Cardiac muscle cell (in vitro differentiated cells and primary cell): ENCODE measurements at regions not wholly inside any gene's neighbourhood (a gene's known extent, or its start where the extent isn't known, plus 50 kb on each side); places are given as distances from the start of the nearest gene placed in this dataset.

Source experiments
- DNase-seq, 2 donors: peaks; one replicate each; pipeline versions ENCODE4 v3.0.0 to v3.0.0-alpha.2; 2010 to 2017; ENCODE audit warnings: low read depth in 1 of 2, low spot score in 1 of 2
- H3K27ac ChIP-seq: fragments of 200-600 bp; sonication (generic); 2 replicates; pipeline ENCODE4 v1.5.1; 2016
- H3K27me3 ChIP-seq: fragments of 200-600 bp; sonication (generic); 2 replicates; pipeline ENCODE4 v1.6.0; 2016; ENCODE audit warnings: control low read depth
- H3K36me3 ChIP-seq: fragments of 200-600 bp; sonication (generic); 2 replicates; pipeline ENCODE4 v1.5.1; 2016; ENCODE audit warnings: control low read depth
- H3K4me1 ChIP-seq: fragments of 200-600 bp; sonication (generic); 2 replicates; pipeline ENCODE4 v1.8.1; 2017; ENCODE audit warnings: low read depth, mild to moderate bottlenecking, mixed run types
- H3K4me3 ChIP-seq: fragments of 200-600 bp; sonication (generic); 2 replicates; pipeline ENCODE4 v1.5.1; 2016; ENCODE audit warnings: mild to moderate bottlenecking
- H3K9me3 ChIP-seq: fragments of 200-600 bp; sonication (generic); 2 replicates; pipeline ENCODE4 v1.5.1; 2017; ENCODE audit warnings: low read depth, mild to moderate bottlenecking, control low read depth
- CTCF ChIP-seq: IDR thresholded peaks from 2 replicates; pipeline ENCODE4 v1.5.1; 2012; ENCODE audit warnings: low read depth, mild to moderate bottlenecking, low read length

- DNase-seq = no peak
- Histone ChIP-seq H3K4me3 (no peak overlapping the region), H3K4me1 (no peaks in the 10 kb centered on the region), H3K36me3 (no peaks in the 10 kb centered on the region), H3K27ac (no peak overlapping the region), H3K27me3 (no peaks in the 10 kb centered on the region), H3K9me3 (no peaks in the 10 kb centered on the region)
- no peak for TF ChIP-seq CTCF
Observed at GRCh38 chr3:84586427-84586826, 372.4 kb upstream of the CADM2 start.

GRCh38 chr3:84600703-84601225 is 358.0 kb upstream of the CADM2 start:
- H3K4me3 ChIP-seq = no peak overlapping the region
- no peak for TF ChIP-seq CTCF
- no peak for DNase-seq

GRCh38 chr3:84601303-84601702 is 357.5 kb upstream of the CADM2 start:
- no peak for DNase-seq
- H3K4me3 ChIP-seq = no peak overlapping the region
- no peaks in the 10 kb centered on the region for H3K36me3 ChIP-seq
- H3K27ac ChIP-seq = no peak overlapping the region
- peaks cover 3% of the 10 kb centered on the region for H3K9me3 ChIP-seq
- TF ChIP-seq CTCF = no peak
- no peaks in the 10 kb centered on the region for H3K4me1 ChIP-seq
- H3K27me3 ChIP-seq = no peaks in the 10 kb centered on the region

More at GRCh38 chr3:84600703-84601225, 358.0 kb upstream of the CADM2 start:
- Histone ChIP-seq H3K4me1 (no peaks in the 10 kb centered on the region), H3K36me3 (no peaks in the 10 kb centered on the region), H3K27ac (no peak overlapping the region), H3K27me3 (no peaks in the 10 kb centered on the region), H3K9me3 (peaks cover 3% of the 10 kb centered on the region)

- Histone ChIP-seq H3K9me3 (no peaks in the 10 kb centered on the region), H3K27me3 (no peaks in the 10 kb centered on the region), H3K4me1 (no peaks in the 10 kb centered on the region), H3K27ac (no peak overlapping the region), H3K4me3 (no peak overlapping the region), H3K36me3 (no peaks in the 10 kb centered on the region)
- TF ChIP-seq CTCF = no peak
- no peak for DNase-seq
Observed at GRCh38 chr3:84621823-84622222, 337.0 kb upstream of the CADM2 start.

- Histone ChIP-seq H3K4me3 (no peak overlapping the region), H3K27me3 (no peaks in the 10 kb centered on the region), H3K36me3 (no peaks in the 10 kb centered on the region), H3K9me3 (no peaks in the 10 kb centered on the region), H3K4me1 (no peaks in the 10 kb centered on the region), H3K27ac (no peak overlapping the region)
- no peak for DNase-seq
- TF ChIP-seq CTCF = no peak
Observed at GRCh38 chr3:84634668-84635067, 324.1 kb upstream of the CADM2 start.

- no peak overlapping the region for H3K4me3 ChIP-seq
- no peak for TF ChIP-seq CTCF
Observed at GRCh38 chr3:84637272-84637671, 321.5 kb upstream of the CADM2 start.

More at GRCh38 chr3:84637272-84637671, 321.5 kb upstream of the CADM2 start:
- Histone ChIP-seq H3K9me3 (no peaks in the 10 kb centered on the region), H3K27ac (no peak overlapping the region), H3K4me1 (no peaks in the 10 kb centered on the region), H3K36me3 (no peaks in the 10 kb centered on the region), H3K27me3 (no peaks in the 10 kb centered on the region)
- no peak for DNase-seq
